Endothelial cell of umbilical vein (primary cell): ENCODE measurements at regions not wholly inside any gene's neighbourhood (a gene's known extent, or its start where the extent isn't known, plus 50 kb on each side); places are given as distances from the start of the nearest gene placed in this dataset.

Experiments
- BruUV-seq: library from RNA; stranded (reverse); fragments of 400-500 nt; replicated peaks from 2 replicates; lab custom pipeline; 2021; lab: Mats Ljungman, UMichigan
- CTCF ChIA-PET: fragments of 300-600, 350-600 bp; sonication (Branson Sonifier 250); formaldehyde crosslinking; loops from one replicate; lab custom pipeline; 2021; ENCODE audit warnings: antibody characterized with exemption, inconsistent platforms; lab: Charles Lee
- POLR2A ChIA-PET: fragments of 300-600, 350-600 bp; sonication (Branson Sonifier 250); formaldehyde crosslinking; loops from one replicate; lab custom pipeline; 2021; ENCODE audit warnings: antibody characterized with exemption, inconsistent platforms; lab: Charles Lee
- DNase-seq: peaks from one replicate; pipeline ENCODE4 v3.0.0-alpha.2; 2011; ENCODE audit warnings: low read depth, low spot score
- FAIRE-seq: peaks from 2 replicates; lab custom pipeline; 2011; peaks lifted over from hg19 to GRCh38; lab: Jason Lieb, UNC
- H2AFZ ChIP-seq: 2 replicates; pipeline ENCODE4 v1.6.0; 2012; ENCODE audit warnings: low read depth, low read length, control low read depth, inconsistent platforms
- H3K27ac ChIP-seq: 2 replicates; pipeline ENCODE4 v1.5.1; 2011; ENCODE audit warnings: low read depth, mild to moderate bottlenecking, control low read depth, low read length, moderate library complexity; ENCODE audit not compliant: insufficient read depth
- H3K27me3 ChIP-seq, 2 experiments: 2 replicates each; pipeline versions ENCODE4 v1.6.0 to v1.6.1; 2011; ENCODE audit warnings: low read length in 2 of 2, mixed read lengths in 1 of 2; ENCODE audit not compliant: control insufficient read depth in 2 of 2, insufficient read depth in 2 of 2
- H3K36me3 ChIP-seq, 2 experiments: 2 replicates in 1 of 2; 3 replicates in 1 of 2; pipeline ENCODE4 v1.5.1; 2011; ENCODE audit warnings: low read length in 2 of 2, mild to moderate bottlenecking in 1 of 2, moderate library complexity in 1 of 2; ENCODE audit not compliant: control insufficient read depth in 2 of 2, insufficient read depth in 2 of 2; ENCODE audit errors: extremely low read depth in 1 of 2
- H3K4me1 ChIP-seq: 3 replicates; pipeline ENCODE4 v1.5.1; 2011; ENCODE audit warnings: mild to moderate bottlenecking, low read length; ENCODE audit not compliant: control insufficient read depth, insufficient read depth; ENCODE audit errors: extremely low read depth
- H3K4me2 ChIP-seq: 2 replicates; pipeline ENCODE4 v1.6.1; 2011; ENCODE audit warnings: low read length, control low read depth, mixed read lengths; ENCODE audit not compliant: insufficient read depth
- H3K4me3 ChIP-seq, 3 experiments: fragments of 200-600 bp in 1 of 3; sonication (generic), shearing (Covaris generic) in 1 of 3; replicated peaks in 1 of 3; 2 replicates each; pipeline ENCODE4 v1.5.1; 2011 to 2016; ENCODE audit warnings: control low read depth in 3 of 3, low read length in 3 of 3, mild to moderate bottlenecking in 2 of 3, inconsistent platforms in 1 of 3, low read depth in 1 of 3, moderate library complexity in 1 of 3; ENCODE audit not compliant: insufficient read depth in 1 of 3
- H3K79me2 ChIP-seq: 2 replicates; pipeline ENCODE4 v1.6.0; 2012; ENCODE audit warnings: low read length, inconsistent platforms; ENCODE audit not compliant: control insufficient read depth, insufficient read depth
- H3K9ac ChIP-seq: replicated peaks from 2 replicates; pipeline ENCODE3; 2011; ENCODE audit warnings: low read length, control low read depth; ENCODE audit not compliant: insufficient read depth; ENCODE audit errors: extremely low read depth
- H3K9me1 ChIP-seq: replicated peaks from 3 replicates; pipeline ENCODE4 v1.6.0; 2011; ENCODE audit warnings: mild to moderate bottlenecking, low read length; ENCODE audit not compliant: control insufficient read depth, insufficient read depth; ENCODE audit errors: extremely low read depth
- H3K9me3 ChIP-seq: replicated peaks from 2 replicates; pipeline ENCODE4 v1.5.1; 2012; ENCODE audit warnings: low read length, inconsistent platforms; ENCODE audit not compliant: control insufficient read depth, insufficient read depth
- H4K20me1 ChIP-seq: replicated peaks from 2 replicates; pipeline ENCODE3; 2011; ENCODE audit warnings: mild to moderate bottlenecking, low read length; ENCODE audit not compliant: control insufficient read depth, insufficient read depth; ENCODE audit errors: extremely low read depth
- CTCF ChIP-seq, 2 donors: IDR thresholded peaks; 1 replicate in 1 of 2; 2 replicates in 1 of 2; pipeline ENCODE4 v1.5.1; 2011; ENCODE audit warnings: low read length in 2 of 2, mild to moderate bottlenecking in 2 of 2, moderate library complexity in 2 of 2, control low read depth in 1 of 2, inconsistent platforms in 1 of 2, low read depth in 1 of 2; ENCODE audit not compliant: insufficient read depth in 1 of 2; ENCODE audit errors: extremely low read depth in 1 of 2
- EZH2 ChIP-seq: IDR thresholded peaks from 2 replicates; pipeline ENCODE4 v1.6.1; 2012; ENCODE audit warnings: borderline replicate concordance, low read depth, mild to moderate bottlenecking, moderate library complexity, low read length, inconsistent platforms; ENCODE audit not compliant: severe bottlenecking
- FOS ChIP-seq: IDR thresholded peaks from 2 replicates; pipeline ENCODE4 v1.6.1; 2011; ENCODE audit warnings: mild to moderate bottlenecking, low read length, moderate library complexity, borderline replicate concordance; ENCODE audit not compliant: insufficient read depth
- GATA2 ChIP-seq: IDR thresholded peaks from 2 replicates; pipeline ENCODE4 v1.7.0; 2011; ENCODE audit warnings: low read depth, mild to moderate bottlenecking, moderate library complexity, mixed read lengths, low read length; ENCODE audit not compliant: insufficient read length, insufficient read depth
- JUN ChIP-seq: IDR thresholded peaks from 2 replicates; pipeline ENCODE4 v1.6.1; 2011; ENCODE audit warnings: borderline replicate concordance, low read depth; ENCODE audit not compliant: insufficient read length, insufficient read depth
- MAX ChIP-seq: IDR thresholded peaks from 2 replicates; pipeline ENCODE4 v1.6.1; 2011; ENCODE audit not compliant: insufficient read depth, insufficient read length
- MYC ChIP-seq: IDR thresholded peaks from one replicate; pipeline ENCODE4 v1.6.1; 2011; ENCODE audit warnings: mild to moderate bottlenecking, low read depth, low read length
- POLR2A ChIP-seq: IDR thresholded peaks from 2 replicates; pipeline ENCODE4 v1.6.1; 2012; ENCODE audit warnings: low read depth, mild to moderate bottlenecking, control low read depth, low read length
- POLR2AphosphoS5 ChIP-seq: IDR thresholded peaks from 2 replicates; pipeline ENCODE4 v1.6.1; 2012; ENCODE audit warnings: low read depth, mild to moderate bottlenecking, control low read depth, low read length, moderate library complexity; ENCODE audit not compliant: insufficient read depth
- dilution Hi-C: fragments of 300-500 bp; cut with MboI; formaldehyde crosslinking; loops from one replicate; pipeline ENCODE4 v1.15.0; 2019; ENCODE audit warnings: low sequenced_read_pairs; ENCODE audit not compliant: extremely low pct_ligation_motif_present
- intact Hi-C: fragments of 100-400 bp; cut with micrococcal nuclease; formaldehyde crosslinking; loops from one replicate; pipeline ENCODE4 v1.10.0; 2022

GRCh38 chr20:10771435-10772140, 97.8 kb upstream of the JAG1 start:
- Histone ChIP-seq H3K4me3 (no peak overlapping the region), H3K4me1 (peaks cover 6% of the 10 kb centered on the region), H3K79me2 (no peaks in the 10 kb centered on the region), H3K9ac (no peak overlapping the region), H3K36me3 (no peaks in the 10 kb centered on the region), H4K20me1 (no peaks in the 10 kb centered on the region), H2AFZ (no peak overlapping the region), H3K27ac (no peak overlapping the region), H3K4me2 (no peak overlapping the region), H3K27me3 (no peaks in the 10 kb centered on the region), H3K9me3 (no peaks in the 10 kb centered on the region), H3K9me1 (no peaks in the 10 kb centered on the region)
- TF ChIP-seq MYC (no peak), POLR2A (no peak), EZH2 (no peak), CTCF (IDR thresholded peaks at IDR 0.05; ENCODE audit: extremely low read depth in 1 of 2, insufficient read depth in 1 of 2, low read depth in 1 of 2, low read length in 2 of 2) (no peak), GATA2 (no peak), FOS (no peak), POLR2AphosphoS5 (no peak), MAX (no peak), JUN (no peak)
- DNase-seq (no peak), FAIRE-seq (no peak)
- ChIA-PET POLR2A (no interaction called here), CTCF (no interaction called here)
- dilution Hi-C loops (no loop called here), intact Hi-C loops (no loop called here)
- no TSS peak for BruUV-seq
